GM15510 (cell line): ENCODE measurements at regions not wholly inside any gene's neighbourhood (a gene's known extent, or its start where the extent isn't known, plus 50 kb on each side); places are given as distances from the start of the nearest gene placed in this dataset.

Source experiments
- POLR2A ChIP-seq: IDR thresholded peaks from 3 replicates; pipeline ENCODE4 v1.6.1; 2011; ENCODE audit warnings: borderline replicate concordance; ENCODE audit not compliant: insufficient read length; ENCODE audit errors: extremely low read depth

GRCh38 chr7:25476863-25477499 is 248.7 kb upstream of the NPVF start:
- TF ChIP-seq POLR2A: no peak

- TF ChIP-seq POLR2A: no peak
These were observed 250.6 kb upstream of the NPVF start for GRCh38 chr7:25478925-25479324.

GRCh38 chr7:25481891-25482290 is 253.6 kb upstream of the NPVF start:
- TF ChIP-seq POLR2A: no peak

GRCh38 chr7:25482631-25483030 is 254.3 kb upstream of the NPVF start:
- no peak for TF ChIP-seq POLR2A

- TF ChIP-seq POLR2A: no peak
These were observed 256.7 kb upstream of the NPVF start for GRCh38 chr7:25485026-25485425.

- no peak for TF ChIP-seq POLR2A
These were observed 258.4 kb upstream of the NPVF start for GRCh38 chr7:25486656-25487055.

- TF ChIP-seq POLR2A: no peak
These were observed 265.6 kb upstream of the NPVF start for GRCh38 chr7:25493805-25494366.

GRCh38 chr7:25494896-25495295 is 266.6 kb upstream of the NPVF start:
- no peak for TF ChIP-seq POLR2A

- no peak for TF ChIP-seq POLR2A
These were observed 267.3 kb upstream of the NPVF start for GRCh38 chr7:25495342-25496250.

- no peak for TF ChIP-seq POLR2A
These were observed 268.4 kb upstream of the NPVF start for GRCh38 chr7:25496476-25497368.

GRCh38 chr7:25500393-25500921 is 272.2 kb upstream of the NPVF start:
- no peak for TF ChIP-seq POLR2A

GRCh38 chr7:25503306-25503705 is 275.0 kb upstream of the NPVF start:
- no peak for TF ChIP-seq POLR2A

- no peak for TF ChIP-seq POLR2A
These were observed 283.9 kb upstream of the NPVF start for GRCh38 chr7:25512061-25512687.
